HepG2 (cell line): ENCODE measurements at regions not wholly inside any gene's neighbourhood (a gene's known extent, or its start where the extent isn't known, plus 50 kb on each side); places are given as distances from the start of the nearest gene placed in this dataset.

ENCODE experiments used
- EZH2 ChIP-seq: conservative IDR thresholded peaks from 2 replicates; pipeline ENCODE4 v1.6.1; 2012; ENCODE audit warnings: mild to moderate bottlenecking, low read depth, low read length, moderate library complexity
- PAX8 ChIP-seq: sonication (generic); formaldehyde crosslinking; IDR thresholded peaks from 2 replicates; pipeline ENCODE4 v1.8.0; 2022; ENCODE audit warnings: mild to moderate bottlenecking, missing genetic modification reagents, borderline replicate concordance
- RXRB ChIP-seq: IDR thresholded peaks from 2 replicates; pipeline ENCODE4 v1.6.1; 2016; ENCODE audit warnings: borderline replicate concordance, missing genetic modification reagents, missing compliant biosample characterization
- ZNF773 ChIP-seq: sonication (generic); formaldehyde crosslinking; IDR thresholded peaks from 2 replicates; pipeline ENCODE4 v1.4.0; 2020; ENCODE audit warnings: missing genetic modification reagents, borderline replicate concordance

GRCh38 chr12:124435806-124436345 lies 131.5 kb downstream of the NCOR2 start:
- TF ChIP-seq RXRB (CRISPR knock-in tag) = no peak
- TF ChIP-seq ZNF773 (CRISPR knock-in tag) = no peak
- no peak for TF ChIP-seq PAX8 (CRISPR knock-in tag)
- TF ChIP-seq EZH2 = no peak
